ENCODE measurements at regions not wholly inside any gene's neighbourhood (a gene's known extent, or its start where the extent isn't known, plus 50 kb on each side); places are given as distances from the start of the nearest gene placed in this dataset.

DNA sequence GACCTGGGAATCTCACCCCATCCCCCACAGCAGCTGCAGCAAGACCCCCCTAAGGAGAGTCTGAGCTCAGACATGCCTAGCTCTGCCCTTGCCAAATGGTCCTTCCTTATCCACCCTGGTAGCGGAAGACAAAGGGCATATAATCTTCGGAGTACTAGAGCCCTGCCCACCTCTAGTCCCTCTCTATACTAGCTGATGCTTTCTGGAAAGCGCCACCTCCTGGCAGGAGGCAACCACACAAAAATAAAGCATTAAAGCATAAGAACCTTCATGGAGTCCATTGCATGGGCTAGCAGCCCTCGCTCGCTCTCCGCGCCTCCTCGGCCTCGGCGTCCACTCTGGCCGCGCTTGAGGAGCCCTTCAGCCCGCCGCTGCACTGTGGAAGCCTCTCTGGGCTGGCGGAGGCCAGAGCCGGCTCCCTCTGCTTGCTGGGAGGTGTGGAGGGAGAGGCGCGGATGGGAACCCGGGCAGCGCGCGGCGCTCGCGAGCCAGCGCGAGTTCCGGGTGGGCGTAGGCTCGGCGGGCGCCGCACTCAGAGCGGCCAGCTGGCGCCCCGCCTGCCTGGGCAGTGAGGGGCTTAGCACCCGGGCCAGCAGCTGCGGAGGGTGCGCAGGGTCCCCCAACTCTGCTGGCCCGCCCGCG lies 941.2 kb downstream of the SUCLG1 start:
- no peak for DNase-seq

DNA sequence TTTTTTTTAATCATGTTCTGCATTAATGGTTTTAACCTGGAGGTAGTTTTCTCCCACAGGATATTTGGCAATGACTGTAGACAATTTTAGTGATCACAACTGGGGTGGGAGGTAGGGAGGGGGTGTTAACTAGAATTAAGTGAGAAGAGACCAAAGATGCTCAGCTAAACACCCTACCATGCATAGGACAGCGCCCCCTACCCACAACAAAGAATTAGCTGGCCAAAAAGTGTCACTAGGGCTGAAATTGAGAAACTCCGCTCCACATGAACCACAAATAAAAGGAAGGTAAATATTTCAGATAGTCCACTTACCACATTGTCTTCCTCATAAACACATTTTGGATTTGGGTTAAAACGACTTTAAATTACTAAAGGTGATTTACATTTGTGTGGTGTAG lies 942.6 kb downstream of the SUCLG1 start:
- no peak for DNase-seq

DNA sequence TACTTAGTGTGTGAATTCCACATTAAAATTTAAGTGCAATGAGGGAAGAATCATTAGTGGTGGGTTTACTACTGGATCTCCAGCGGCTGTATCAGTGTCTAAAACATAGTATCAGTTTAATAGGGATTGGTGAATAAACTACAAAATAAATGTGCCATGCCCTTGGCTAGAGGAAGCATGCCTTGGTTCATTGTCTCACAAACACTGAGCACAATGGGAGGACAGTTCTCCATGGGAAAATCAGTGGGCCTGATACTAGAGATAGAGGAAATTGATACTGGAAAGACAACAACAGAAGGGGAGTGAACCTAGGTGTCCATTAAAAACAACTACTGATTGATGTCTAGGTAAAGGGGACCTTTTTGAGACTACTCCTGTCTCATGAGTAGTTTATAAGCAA lies 971.6 kb downstream of the SUCLG1 start:
- DNase-seq, result no peak

DNA sequence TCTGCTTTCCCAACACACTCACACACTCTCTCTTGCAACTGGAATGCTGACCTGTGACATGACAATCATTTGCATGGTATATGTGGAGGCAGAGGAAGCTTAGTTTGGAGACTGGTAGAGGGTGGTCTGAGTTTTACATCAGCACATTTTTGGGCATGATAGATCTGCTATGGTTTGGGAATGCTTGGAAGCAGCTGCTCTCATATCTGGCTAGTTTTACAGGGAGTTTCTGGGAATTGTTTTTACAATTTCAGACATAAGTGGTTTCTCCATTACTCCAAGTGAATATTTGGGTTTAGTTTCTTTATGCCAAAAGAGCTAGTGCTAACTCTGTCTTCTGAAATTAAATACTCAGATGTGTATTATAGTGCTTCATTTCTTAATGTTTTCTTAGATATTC lies 977.6 kb downstream of the SUCLG1 start:
- no peak for DNase-seq

DNA sequence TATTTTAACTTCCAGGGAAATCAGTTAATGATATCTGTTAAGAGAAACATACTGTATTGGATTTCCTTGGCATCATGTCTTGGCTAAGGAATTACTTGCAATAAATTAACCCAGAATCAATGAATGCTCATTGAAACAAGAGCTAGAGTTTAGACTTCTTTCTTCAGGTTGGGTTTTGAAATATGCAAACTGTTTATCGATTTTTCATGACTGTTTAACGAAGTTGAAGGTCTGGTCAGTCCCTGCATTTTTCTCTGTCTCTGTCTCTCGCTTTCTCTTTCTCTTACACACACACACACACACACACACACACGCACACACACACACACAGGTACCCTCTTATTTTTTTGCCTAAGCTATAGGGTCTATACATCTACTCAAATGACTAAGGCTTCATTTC lies 981.0 kb downstream of the SUCLG1 start:
- DNase-seq, result no peak

DNA sequence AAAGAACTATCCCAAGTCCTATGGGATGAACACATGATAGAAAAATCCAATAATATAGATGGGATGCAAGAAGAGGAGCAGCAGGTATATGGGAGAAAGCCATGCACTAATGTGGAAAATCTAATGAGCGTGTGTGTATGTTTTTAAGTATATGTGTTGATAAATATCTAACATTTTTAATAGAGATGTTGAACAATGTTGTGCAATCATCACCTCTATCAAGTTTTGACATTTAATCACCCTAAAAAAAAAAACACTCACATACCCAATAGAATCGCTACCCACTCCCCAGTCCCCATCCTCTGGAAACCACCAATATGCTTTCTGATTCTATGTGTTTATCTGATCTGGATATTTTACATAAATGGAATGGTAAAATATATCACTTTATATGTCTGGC lies 983.7 kb downstream of the SUCLG1 start:
- DNase-seq, result no peak

DNA sequence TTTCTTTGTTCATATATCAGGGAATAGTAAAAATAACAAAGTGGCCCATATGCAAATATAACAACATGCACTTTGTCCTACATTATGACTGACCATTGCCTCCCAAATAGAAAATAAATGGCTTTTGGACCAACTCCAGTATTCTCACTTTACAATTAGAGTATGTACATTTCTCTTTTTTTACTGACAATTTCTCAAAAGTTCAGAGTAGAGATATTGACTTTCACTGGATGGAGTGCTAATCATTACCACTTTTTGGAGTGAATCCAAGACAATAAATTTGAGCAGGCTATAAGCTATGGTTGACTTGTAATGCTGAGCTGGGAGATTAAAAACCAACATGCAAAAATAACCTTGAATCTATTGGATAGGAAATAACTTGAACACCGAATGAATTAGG lies 987.4 kb downstream of the SUCLG1 start:
- DNase-seq, result no peak

DNA sequence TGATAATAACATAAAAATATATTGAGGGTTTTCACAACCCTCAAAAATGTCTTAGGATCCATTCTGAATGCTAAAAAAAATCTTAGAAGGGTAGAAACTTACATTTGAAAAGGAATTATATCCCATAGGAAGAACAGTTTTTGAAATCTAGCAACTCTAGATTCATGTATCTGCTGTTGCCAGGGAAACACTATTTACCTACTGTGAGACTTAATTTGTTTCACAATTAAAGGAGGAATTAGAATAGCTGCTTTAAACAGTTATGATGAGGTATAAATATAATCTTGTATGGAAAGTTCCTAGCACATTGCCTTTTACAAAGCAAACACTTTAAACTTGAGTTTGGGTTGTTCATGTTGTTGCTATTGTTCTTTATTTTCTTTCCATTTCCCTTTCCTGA lies 988.2 kb downstream of the SUCLG1 start:
- DNase-seq, result no peak

DNA sequence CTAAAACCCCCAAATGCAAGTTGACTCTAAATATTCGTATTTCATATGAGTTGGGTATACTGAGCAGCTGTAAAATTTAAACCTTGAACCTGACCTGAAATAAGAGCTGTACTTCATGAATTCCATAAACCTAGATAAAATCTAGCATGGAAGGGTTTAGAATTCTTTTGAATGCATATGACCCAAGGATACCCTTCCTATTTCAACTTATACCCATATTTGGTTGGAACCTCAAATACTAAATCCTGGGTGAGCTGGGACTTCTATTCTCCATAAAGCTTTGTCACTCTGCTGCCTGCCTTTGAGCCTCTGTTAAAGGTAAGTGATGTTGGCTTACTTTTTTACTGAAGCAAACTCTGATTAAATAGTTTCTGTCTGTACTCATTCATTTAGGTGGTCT lies 994.6 kb downstream of the SUCLG1 start:
- no peak for DNase-seq

DNA sequence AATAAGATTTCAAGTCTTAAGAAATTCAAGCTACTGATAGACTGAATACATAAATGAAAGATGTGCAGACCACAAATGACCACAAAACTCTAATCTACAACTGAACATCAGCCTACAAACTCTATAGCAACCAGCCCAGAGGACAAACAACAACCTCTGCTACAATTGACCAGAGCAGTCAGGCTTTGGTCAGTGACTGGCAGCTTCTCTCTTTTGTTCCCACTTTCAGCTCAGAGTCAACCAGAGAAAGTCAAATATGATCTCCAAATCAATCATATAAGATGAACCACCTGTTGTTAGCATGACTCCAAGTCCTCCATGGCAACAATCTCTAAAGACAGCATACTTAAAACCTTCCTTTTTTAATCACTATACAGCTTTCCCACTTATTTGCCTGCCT lies 996.2 kb downstream of the SUCLG1 start:
- no peak for DNase-seq

DNA sequence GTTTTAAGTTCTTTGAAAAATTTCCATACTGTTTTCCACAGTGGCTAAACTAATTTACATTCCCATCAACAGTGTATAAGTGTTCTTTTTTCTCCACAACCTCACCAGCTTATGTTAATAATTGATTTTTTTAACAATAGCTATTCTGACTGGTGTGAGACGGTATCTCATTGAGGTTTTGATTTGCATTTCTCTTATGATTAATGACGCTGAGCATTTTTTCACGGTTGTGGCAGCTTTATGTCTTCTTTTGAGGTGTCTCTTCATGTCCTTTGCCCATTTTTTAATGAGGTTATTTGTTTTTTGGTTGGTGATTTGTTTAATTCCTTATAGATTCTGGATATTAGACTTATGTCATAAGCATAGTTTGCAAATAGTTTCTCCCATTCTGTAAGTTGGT lies 997.9 kb downstream of the SUCLG1 start:
- DNase-seq, result no peak

DNA sequence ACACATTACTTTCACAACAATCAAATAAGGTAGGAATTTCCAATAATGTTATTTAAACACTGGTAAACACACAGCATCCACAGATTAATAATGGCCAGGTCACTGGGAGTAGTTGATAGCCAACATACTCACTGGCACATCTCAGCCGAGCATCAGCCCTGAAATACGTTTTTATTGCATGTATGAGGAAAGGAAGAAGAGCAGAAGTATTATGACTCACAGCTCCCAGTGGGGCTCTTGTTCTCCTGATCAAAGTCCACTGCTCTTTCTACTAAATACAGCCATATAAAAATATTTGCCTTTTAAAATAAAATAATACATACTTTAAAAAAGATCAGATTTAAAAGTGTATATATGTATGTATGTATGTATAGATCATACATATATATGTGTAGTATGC lies 999.6 kb downstream of the SUCLG1 start:
- DNase-seq, result no peak

DNA sequence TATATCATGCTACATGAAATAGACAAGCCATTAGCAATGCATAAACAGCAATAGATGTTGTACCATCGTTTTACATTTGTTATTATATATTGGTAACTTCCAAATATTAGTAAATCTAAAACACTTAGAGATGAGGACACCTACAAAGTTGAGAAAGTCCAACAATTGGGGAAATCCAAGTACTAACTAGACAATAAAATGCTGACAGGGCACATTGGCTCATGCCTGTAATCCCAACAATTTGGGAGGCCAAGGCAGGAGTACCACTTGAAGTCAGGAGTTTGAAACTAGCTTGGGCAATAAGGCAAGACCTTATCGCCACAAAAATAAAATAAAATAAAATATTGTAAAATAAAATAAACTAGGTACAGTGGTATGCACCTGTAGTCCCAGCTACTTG lies 1023.1 kb downstream of the SUCLG1 start:
- no peak for DNase-seq

DNA sequence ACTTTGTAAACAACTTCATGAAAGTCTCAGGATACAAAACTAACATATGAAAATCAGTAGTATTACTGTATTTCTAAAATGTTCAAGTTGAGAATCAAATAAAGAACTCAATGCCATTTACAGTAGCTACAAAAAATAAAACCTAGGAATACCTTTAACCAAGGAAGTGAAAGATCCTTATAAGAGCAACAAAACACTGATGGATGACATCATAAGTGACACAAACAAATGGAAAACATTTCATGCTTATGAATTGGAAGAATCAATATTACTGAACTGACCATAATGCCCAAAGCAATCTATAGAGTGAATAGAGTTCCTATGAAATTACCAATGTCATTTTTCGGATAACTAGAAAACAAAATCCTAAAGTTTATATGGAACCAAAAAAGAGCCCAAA lies 1038.1 kb downstream of the SUCLG1 start:
- no peak for DNase-seq

DNA sequence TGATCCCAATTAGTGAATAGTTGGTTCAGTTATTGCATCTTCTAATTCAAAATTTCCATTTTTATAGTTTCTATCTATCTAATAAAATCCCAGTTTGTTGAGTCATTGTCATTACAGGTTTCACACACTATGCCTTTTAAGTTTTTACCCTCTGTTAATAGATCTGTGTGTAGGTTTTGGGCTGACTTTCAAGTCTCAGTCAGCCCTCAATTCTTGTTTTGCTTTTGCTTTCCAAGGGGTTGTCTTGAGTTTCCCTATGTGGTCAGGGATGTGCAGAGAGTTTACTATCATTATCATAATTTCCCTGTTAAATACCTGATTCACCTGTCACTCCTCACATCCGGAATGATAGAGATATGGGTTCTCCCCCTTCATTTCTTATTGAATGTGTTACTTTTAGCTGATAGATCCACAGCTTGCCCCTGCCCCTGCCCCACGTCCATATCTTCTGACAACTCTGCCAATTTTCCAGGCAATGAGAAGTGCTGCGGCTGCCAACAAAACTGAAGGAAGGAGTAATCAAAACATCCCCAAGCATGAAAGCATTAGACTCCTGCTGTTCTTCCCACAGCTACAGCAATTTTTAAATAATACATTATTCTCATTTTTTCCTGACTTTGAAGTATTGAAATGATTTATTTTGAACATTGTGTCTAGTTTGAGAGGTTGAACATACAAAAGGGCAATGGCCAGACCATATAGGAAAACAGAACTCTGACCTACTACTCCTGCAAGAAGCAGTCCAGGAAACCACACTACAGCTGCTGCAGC lies 1064.8 kb downstream of the SUCLG1 start:
- DNase-seq, result no peak

DNA sequence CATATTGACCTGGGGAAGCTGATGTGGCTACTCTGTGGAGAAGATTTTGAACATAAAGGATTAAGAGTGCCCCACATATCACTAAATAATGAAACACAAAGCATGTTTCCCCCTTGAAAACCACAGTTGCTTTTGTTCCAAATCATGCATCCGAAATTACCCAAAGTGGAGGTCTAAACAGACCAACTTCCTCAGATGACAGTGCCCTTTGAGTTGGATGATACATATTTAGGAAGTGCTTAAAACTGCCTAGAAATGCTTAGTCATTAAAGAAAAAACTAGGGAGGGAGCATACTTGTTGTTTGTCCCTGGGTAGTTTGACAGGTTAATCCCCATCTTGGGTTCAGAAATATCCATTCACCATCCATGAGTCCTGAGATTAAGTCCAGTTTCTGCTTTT lies 1070.3 kb downstream of the SUCLG1 start:
- DNase-seq, result no peak

DNA sequence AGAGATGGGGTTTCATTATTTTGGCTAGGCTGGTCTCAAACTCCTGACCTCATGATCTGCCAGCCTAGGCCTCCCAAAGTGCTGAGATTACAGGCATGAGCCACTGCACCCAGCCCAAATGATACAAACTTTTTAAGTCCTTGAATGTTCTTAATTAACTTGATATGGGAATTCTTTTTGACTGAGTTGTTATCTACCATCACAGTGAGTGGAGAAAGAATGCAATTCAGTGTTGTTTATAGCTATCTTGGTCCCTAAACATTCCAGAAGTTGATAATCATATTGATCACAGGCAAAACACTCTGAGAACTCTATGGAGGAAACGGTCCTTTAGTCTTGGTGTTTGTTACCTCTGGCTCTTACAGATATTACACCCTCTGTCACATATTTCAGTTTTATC lies 1072.5 kb downstream of the SUCLG1 start:
- DNase-seq, result no peak

DNA sequence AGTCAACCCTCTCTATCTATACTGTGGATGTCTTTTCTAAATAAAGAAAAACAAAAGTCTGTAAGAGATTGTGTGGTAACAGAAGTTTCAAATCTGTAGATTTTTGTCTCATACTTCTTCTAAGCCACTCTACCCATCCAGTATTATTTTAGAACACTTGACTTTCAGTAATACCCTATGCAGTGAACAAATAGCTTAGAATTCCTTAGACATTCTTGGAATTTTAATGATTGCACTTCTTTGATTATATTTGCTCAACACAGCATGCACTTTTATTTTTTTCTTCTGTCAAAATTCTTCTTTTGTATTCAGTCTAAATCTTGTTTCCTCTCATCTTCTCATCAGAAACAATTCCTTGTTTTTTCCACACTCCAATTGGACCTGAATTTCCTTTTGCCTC lies 1080.2 kb downstream of the SUCLG1 start:
- no peak for DNase-seq

DNA sequence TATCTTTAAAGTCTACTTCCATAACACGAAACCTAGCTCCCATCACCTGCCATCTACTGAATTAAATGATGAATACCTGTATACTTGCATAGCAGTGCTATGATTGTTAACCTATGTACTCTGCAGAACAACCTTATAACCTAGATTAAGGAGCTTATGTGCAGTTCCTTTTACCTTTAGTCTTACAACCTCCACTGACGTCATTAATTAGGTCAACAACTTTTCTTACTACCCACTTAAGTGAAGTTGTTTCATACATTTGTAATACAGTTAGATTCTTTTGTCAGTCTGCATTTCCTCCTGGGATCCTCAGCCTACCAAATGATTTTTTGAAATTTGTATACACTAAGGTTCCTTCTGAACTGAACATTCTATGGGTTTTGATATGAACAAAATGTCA lies 1082.3 kb downstream of the SUCLG1 start:
- DNase-seq, result no peak

DNA sequence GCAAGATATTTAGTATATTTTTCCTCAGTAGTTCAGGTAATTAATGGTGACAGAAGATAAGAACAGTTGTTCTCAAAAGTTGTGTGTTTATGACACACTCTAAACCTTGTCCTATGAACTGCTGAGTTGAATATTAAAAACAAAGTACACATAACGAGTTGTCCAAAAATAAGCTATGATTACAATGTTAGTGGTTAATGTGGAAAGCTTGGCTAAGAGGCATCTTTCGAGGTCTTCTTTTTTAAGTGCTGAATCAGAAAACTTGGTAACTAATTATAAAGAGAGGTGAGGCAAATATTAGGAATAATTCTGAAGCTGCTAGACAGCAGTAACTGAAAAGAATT lies 1088.7 kb downstream of the SUCLG1 start:
- no peak for DNase-seq

DNA sequence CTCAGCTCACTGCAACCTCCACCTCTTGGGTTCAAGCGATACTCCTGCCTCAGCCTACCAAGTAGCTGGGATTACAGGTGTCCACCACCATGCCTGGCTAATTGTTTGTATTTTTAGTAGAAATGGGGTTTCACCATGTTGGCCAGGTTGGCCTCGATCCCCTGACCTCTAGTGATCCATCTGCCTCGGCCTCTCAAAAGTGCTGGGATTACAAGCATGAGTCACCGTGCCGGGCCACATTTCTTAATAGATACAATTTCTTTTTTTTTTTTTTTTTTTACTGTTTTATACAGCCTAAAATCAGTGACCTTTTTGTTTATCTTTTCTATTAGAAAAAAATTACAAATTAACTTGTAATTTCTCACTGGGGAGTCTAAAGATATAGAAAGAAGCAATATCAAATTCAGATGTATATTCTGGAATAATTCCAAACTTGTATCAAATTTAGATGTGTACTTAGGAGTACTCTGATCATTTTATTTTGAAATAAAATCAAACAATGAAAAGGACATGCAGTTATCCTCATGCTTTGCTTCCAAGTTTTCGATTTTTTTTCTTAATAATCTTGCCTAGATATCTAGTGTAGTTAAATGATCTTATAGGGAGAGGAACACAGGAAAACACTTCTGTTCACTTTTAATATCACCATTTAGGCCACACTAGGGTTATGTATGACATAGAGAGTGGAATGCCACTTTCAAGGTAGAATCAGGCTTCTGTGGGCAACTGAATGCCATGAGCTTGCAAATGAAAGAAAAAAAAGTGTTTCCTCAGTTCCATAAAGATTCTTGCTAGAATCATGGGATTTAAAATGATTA lies 1089.3 kb downstream of the SUCLG1 start:
- no peak for DNase-seq

DNA sequence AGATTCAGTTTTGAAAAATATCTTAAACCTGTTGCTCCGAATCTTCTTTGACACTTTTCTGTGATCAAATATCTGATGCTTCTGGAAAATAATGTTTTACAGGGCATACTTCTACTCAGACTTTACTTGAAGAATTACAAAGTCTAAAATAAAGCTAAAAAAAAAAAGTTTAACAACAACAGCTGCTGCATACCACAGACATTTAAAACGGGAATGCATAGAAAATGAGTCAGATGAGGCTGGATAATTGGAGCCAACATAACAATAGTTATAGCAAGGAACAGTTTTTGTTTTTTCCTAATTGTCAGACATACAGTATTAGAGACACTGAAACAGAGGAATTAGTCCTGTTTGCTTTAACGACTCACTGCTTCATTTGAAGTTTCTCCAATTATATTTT lies 1090.2 kb downstream of the SUCLG1 start:
- DNase-seq, result no peak

DNA sequence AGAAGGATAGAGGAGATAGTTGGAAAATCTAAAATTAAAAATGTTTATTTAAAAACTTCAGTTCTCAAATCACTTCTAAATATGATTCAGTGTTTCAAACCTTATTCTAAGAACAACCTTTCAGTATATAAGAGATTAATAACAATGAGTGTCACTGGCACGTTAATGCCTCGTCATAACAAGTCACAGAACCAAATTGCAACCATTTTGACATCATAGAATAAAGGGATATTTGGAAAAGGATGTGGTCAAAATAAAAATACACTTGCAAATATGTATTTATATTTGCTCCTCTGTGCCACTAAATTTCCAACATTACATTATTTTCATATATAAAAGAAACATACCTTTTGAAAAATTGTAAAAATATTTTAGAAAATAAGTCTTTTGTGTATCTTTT lies 1090.6 kb downstream of the SUCLG1 start:
- no peak for DNase-seq

DNA sequence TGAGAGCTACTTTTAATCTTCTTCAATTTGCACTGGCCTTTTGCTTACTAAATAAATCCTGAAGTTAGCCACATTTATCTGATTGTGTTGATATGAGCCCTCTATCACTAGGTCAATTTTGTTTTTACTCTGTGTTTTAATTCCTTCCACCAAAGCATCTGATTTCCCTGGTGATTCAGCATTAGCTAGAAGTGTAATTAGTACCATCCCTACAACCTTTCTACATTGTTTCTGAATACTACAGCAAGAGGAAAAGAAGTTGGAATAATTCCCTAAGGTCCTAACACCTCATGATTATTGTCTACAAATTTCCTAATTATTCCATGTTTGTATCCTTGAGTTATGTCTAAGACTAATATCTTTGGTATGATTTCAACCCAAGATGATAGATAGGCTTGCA lies 1093.6 kb downstream of the SUCLG1 start:
- DNase-seq, result no peak
